Activated T-cell treated with anti-CD3 and anti-CD28 coated beads, Interleukin-2, amount 50 U/mL, for 4 hours (primary cell): ENCODE measurements at regions not wholly inside any gene's neighbourhood (a gene's known extent, or its start where the extent isn't known, plus 50 kb on each side); places are given as distances from the start of the nearest gene placed in this dataset.

ENCODE experiments used
- ATAC-seq, 2 donors: fragments of 200-7000 bp; cut with Tn5 transposase; one replicate each; pipeline ENCODE4 v1.10.0; 2021
- DNase-seq: peaks from one replicate; pipeline ENCODE4 v3.0.0-alpha.2; 2020
- H3K27me3 Mint-ChIP-seq: one replicate; pipeline ENCODE4 v1.8.0; 2021; ENCODE audit warnings: low read depth, mixed read lengths
- H3K36me3 Mint-ChIP-seq: one replicate; pipeline ENCODE4 v1.8.0; 2022; ENCODE audit warnings: mixed read lengths; ENCODE audit not compliant: insufficient read depth
- H3K4me1 Mint-ChIP-seq: one replicate; pipeline ENCODE4 v1.8.0; 2021; ENCODE audit warnings: low read depth, mixed read lengths
- H3K4me3 Mint-ChIP-seq: one replicate; pipeline ENCODE4 v1.8.0; 2021; ENCODE audit warnings: mild to moderate bottlenecking, moderate library complexity, mixed read lengths
- H3K9me3 Mint-ChIP-seq: one replicate; pipeline ENCODE4 v1.8.0; 2021; ENCODE audit warnings: mixed read lengths

DNA sequence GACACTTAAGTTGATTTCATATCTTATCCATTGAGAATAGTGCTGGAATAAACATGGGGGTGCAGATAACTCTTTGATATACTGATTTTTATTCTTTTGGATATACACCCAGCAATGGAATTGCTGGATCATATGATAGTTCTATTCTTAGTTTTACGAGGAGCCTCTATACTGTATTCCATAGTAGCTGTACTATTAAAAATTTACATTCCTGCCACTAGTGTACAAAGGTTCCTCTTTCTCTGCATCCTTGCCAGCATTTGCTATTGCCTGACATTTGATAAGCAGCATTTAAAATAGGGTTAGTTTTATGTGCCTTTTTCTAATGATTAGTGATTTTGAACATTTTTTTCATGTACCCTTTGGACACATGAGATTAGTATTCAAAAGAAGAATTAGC lies 554.2 kb downstream of the JRKL start:
- H3K36me3 Mint-ChIP-seq = no peaks in the 10 kb centered on the region
- H3K27me3 Mint-ChIP-seq = no peaks in the 10 kb centered on the region
- no peak overlapping the region for H3K4me3 Mint-ChIP-seq
- no peaks in the 10 kb centered on the region for H3K4me1 Mint-ChIP-seq
- no peak for DNase-seq
- peaks cover 4% of the 10 kb centered on the region for H3K9me3 Mint-ChIP-seq
- no peak for ATAC-seq

DNA sequence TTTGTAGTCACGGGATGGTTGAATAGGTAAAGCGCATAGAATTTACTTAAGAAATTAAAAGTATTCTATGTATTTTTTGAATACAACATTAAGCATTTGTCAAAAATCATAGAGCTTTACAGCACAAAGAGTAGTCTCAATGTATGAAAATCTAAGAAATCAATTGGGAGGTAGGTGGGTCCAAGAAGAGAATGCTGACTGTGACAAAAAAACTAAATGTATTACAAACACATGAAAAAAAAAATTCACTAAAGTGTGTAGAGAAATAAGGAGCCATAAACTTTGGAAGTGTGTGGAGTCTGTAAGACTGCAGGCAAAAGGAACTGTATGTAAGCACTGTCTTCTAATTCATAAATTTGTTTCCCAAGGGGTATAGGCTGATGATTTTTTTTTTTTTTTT lies 558.3 kb downstream of the JRKL start:
- no peak overlapping the region for H3K4me3 Mint-ChIP-seq
- H3K36me3 Mint-ChIP-seq = no peaks in the 10 kb centered on the region
- no peaks in the 10 kb centered on the region for H3K4me1 Mint-ChIP-seq
- DNase-seq = no peak
- no peak for ATAC-seq
- H3K27me3 Mint-ChIP-seq = no peaks in the 10 kb centered on the region
- H3K9me3 Mint-ChIP-seq = peaks cover 4% of the 10 kb centered on the region

DNA sequence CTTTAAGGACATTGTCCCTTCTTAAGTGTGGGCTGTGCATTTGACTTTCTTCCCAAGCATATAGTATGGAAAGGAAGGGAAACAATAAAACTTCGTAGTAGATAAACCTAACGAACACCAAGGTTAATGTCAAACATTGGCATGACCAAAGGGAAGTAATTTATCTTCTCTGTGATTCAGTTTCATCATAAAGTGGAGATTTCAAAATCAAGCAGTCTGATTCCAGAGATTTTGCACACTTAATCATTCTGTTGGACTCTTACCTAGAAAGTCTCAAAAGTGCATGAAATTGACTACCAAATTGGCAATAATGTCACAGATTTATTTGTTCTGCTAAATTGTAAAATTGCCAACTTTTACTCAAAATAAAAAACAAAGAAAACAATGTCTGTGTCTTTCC lies 559.7 kb downstream of the JRKL start:
- Mint-ChIP-seq H3K4me1 (no peaks in the 10 kb centered on the region), H3K4me3 (no peak overlapping the region), H3K36me3 (no peaks in the 10 kb centered on the region), H3K9me3 (no peaks in the 10 kb centered on the region), H3K27me3 (no peaks in the 10 kb centered on the region)
- DNase-seq = no peak
- no peak for ATAC-seq

DNA sequence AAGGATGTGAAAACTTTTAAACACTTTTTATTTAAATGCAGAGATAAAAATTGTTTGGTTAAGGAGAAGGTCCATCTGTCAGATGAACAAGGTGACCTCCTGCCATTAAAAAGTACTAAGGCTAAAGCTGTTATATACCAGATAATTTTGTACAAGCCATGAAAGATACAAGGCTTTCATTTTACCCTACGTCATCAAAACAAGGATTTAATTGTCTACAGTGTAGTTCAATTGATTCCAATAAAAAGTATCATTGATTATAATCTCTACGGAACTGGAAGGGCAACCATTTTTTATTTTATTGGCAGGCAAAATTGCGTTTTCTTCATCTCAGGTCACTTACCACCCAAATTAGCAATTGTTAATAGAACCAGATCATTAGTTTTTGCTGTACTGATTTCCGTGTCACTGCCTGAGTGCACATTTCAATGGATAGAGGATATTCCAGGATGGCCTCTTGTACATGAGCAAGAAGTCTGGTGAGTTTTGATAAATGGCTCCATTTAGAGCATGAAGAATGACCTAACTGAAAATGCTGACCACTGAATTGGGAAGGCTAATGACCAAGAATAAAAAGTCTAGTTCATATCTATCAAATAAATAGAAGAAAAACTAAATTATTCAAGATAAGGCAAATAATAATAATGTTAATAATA lies 564.9 kb downstream of the JRKL start:
- Mint-ChIP-seq H3K36me3 (no peaks in the 10 kb centered on the region), H3K27me3 (no peaks in the 10 kb centered on the region), H3K4me3 (no peak overlapping the region), H3K9me3 (no peaks in the 10 kb centered on the region), H3K4me1 (no peaks in the 10 kb centered on the region)
- DNase-seq (no peak), ATAC-seq (no peak)

DNA sequence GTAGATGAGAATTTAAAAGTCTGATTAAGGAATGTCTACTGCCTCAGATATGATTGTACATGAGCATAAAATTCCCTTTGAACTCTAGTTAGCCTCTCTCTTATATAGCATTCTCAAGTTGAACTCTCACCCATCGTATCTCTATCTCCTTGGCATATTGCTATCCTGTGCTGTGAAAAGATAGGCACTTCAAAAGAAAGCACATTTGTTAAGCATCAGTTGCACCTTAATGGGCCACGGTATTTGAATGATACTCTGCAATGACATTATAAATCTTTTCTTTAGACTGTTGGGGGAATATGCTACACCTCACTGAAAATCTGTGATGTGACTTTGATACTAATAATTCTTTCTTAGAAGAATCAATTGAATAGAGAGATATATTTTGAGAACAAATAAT lies 570.7 kb downstream of the JRKL start:
- H3K36me3 Mint-ChIP-seq = no peaks in the 10 kb centered on the region
- no peaks in the 10 kb centered on the region for H3K27me3 Mint-ChIP-seq
- H3K4me1 Mint-ChIP-seq = no peaks in the 10 kb centered on the region
- H3K9me3 Mint-ChIP-seq = no peaks in the 10 kb centered on the region
- DNase-seq (no peak), ATAC-seq (no peak)
- H3K4me3 Mint-ChIP-seq = no peak overlapping the region

DNA sequence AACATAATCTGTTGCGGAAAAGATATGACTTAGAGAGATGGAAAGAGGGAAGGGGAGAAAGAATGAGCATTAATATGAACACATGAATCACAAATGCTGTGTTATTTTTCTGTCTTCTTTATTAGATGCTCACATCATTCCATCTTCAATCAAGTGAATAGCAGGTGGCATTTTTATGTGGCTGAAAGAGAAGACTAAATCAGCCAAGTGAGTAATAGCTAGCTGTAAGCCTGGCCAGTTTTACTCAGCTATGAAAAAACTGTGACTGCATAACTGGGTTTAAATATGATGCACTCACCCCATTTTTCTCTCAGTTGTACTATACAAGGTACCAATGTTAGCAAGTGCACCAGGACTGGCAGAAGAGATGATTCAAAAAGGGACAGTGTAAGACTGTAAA lies 571.1 kb downstream of the JRKL start:
- H3K9me3 Mint-ChIP-seq = no peaks in the 10 kb centered on the region
- ATAC-seq = no peak
- no peaks in the 10 kb centered on the region for H3K36me3 Mint-ChIP-seq

DNA sequence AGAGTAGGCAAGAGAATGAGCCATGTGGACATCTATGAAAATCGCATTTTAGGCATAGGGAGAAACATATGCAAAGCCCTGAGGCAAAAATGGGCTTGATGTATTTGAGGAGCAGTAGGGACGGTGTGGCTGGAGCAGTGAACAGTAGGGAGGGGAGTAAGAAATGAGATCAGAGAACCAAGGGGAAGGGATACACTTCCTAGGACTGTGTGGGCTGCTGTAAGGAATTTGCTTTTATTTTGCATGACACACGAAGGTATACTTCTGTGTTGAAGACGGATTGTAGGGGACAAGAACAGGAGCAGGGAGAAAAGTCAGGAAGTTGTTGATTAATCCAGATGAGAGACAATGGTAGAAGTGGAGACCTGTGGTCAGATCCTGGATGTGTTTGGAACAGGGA lies 572.1 kb downstream of the JRKL start:
- DNase-seq (no peak), ATAC-seq (no peak)
- no peaks in the 10 kb centered on the region for H3K27me3 Mint-ChIP-seq
- no peak overlapping the region for H3K4me3 Mint-ChIP-seq
- H3K4me1 Mint-ChIP-seq = no peaks in the 10 kb centered on the region
- H3K36me3 Mint-ChIP-seq = no peaks in the 10 kb centered on the region
- no peaks in the 10 kb centered on the region for H3K9me3 Mint-ChIP-seq

More for the DNA sequence above, 571.1 kb downstream of the JRKL start:
- DNase-seq = no peak
- no peaks in the 10 kb centered on the region for H3K4me1 Mint-ChIP-seq
- no peaks in the 10 kb centered on the region for H3K27me3 Mint-ChIP-seq
- no peak overlapping the region for H3K4me3 Mint-ChIP-seq

DNA sequence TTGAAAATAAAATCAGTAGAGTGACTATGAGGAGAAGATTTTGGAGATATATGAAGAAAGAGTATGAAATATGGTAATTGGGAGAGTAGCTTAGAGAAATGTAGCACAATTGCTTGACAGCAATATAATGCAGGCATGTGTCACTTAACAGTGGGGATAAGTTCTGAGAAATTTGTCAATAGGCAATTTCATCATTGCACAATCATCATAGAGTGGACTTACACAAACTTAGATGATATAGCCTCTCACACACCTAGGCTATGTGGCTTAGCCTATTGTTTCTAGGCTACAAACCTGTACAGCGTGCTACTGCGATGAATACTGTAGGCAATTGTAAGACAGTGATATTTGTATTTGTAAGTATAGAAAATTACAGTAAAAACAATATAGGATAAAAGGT lies 573.6 kb downstream of the JRKL start:
- Mint-ChIP-seq H3K4me1 (no peaks in the 10 kb centered on the region), H3K4me3 (no peak overlapping the region), H3K27me3 (no peaks in the 10 kb centered on the region), H3K9me3 (peaks cover 3% of the 10 kb centered on the region), H3K36me3 (no peaks in the 10 kb centered on the region)
- DNase-seq (no peak), ATAC-seq (no peak)

DNA sequence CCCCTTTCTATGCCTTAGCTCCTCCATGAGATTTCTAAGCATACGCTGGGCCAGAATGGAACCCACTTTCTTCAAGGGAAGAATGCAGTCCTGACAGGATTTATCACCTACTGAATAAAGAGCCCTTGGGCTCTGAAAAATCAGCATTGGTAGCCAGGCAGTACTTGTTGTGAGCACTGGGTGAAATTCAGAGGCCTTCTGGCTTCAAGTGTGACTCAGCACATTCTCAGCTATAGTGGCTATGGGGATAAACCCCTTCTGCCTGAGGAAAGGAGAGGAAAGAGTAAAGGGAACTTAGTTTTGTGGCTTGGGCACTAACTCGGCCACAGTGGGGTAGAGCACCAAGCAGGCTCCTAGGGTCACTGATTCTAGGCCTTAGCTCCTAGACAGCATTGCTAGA lies 574.8 kb downstream of the JRKL start:
- Mint-ChIP-seq H3K4me1 (no peaks in the 10 kb centered on the region), H3K4me3 (no peak overlapping the region), H3K9me3 (peaks cover 3% of the 10 kb centered on the region), H3K36me3 (no peaks in the 10 kb centered on the region), H3K27me3 (no peaks in the 10 kb centered on the region)
- no peak for ATAC-seq
- DNase-seq = no peak

DNA sequence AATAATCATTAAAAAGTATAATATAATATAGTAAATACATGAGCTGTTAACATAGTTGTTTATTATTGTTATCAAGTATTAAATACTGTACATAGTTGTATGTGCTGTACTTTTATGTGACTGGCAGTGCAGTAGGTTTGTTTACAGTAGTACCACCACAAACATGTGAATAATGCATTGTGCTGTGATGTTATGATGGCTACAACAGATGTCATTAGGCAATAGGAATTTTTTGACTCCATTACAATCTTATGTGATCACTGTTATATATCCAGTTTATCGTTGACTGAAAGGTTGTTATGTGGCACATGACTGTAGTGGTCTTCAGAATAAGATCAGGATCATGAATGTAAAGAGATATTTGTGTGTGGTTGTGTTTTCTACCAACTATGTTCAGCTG lies 577.8 kb downstream of the JRKL start:
- Mint-ChIP-seq H3K27me3 (no peaks in the 10 kb centered on the region), H3K9me3 (peaks cover 3% of the 10 kb centered on the region), H3K36me3 (no peaks in the 10 kb centered on the region), H3K4me3 (no peak overlapping the region), H3K4me1 (no peaks in the 10 kb centered on the region)
- ATAC-seq (no peak), DNase-seq (no peak)

DNA sequence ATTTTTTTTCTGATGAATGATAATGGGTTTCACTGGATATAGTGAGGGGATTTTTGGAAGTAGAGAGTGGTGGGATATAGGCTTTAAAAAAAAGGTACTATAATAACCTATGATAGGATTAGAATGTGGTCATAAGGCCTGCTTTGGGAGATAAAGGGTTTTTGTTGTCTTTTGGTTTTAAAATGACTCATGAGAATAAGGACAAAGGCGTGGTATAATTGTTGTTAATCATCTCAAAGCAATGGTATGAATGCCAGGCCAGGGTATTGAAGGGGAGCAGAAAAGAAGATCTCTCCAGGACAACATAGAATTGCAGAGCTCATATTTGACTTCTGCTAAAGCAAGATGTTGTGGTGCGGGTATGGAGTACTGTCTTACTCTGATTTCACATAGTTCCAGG lies 579.4 kb downstream of the JRKL start:
- DNase-seq (no peak), ATAC-seq (no peak)
- Mint-ChIP-seq H3K4me3 (no peak overlapping the region), H3K36me3 (no peaks in the 10 kb centered on the region), H3K27me3 (no peaks in the 10 kb centered on the region), H3K4me1 (no peaks in the 10 kb centered on the region), H3K9me3 (peaks cover 3% of the 10 kb centered on the region)

DNA sequence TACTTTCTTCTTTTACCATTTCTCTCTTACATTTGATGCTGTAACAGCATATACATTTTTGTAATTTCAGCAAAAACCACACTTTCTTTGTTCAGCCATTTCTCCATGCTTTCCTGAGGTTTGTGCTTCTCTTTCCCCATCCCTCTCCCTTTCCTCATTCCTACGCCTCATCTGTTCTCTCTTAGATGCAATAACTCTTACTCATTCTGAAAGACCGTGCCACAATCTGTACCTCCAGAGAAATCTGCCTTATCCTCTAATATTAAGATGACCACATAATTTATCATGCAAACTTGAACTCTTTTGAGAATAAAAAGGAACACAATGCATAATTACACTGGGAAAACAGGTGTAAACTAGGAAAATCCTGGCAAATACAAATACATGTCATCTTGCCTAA lies 588.9 kb downstream of the JRKL start:
- no peak overlapping the region for H3K4me3 Mint-ChIP-seq

DNA sequence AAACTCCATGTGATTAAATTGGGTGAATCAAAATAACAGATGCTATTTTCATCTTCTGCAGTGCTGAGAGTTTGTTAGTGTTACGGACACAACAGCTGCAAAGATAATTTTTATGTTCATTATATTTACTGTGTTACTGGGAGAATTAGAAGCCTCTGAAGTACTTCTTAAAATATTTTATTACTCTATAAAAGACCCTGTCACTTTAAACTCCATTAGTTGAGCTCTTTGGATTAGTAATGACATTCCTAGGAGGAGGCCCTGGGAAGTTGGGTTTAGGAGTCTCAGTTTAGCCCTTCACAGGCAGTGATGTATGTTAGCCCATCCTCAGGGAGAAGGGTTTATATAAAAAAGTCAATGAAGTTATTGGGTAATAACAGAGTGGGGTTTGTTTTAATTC lies 596.7 kb downstream of the JRKL start:
- H3K4me3 Mint-ChIP-seq = no peak overlapping the region
- no peaks in the 10 kb centered on the region for H3K27me3 Mint-ChIP-seq
- H3K4me1 Mint-ChIP-seq = no peaks in the 10 kb centered on the region
- ATAC-seq (no peak), DNase-seq (no peak)
- no peaks in the 10 kb centered on the region for H3K36me3 Mint-ChIP-seq
- peaks cover 10% of the 10 kb centered on the region for H3K9me3 Mint-ChIP-seq

More for the DNA sequence above, 588.9 kb downstream of the JRKL start:
- no peaks in the 10 kb centered on the region for H3K36me3 Mint-ChIP-seq
- H3K27me3 Mint-ChIP-seq = no peaks in the 10 kb centered on the region
- peaks cover 20% of the 10 kb centered on the region for H3K9me3 Mint-ChIP-seq
- ATAC-seq (no peak), DNase-seq (no peak)
- H3K4me1 Mint-ChIP-seq = no peaks in the 10 kb centered on the region

DNA sequence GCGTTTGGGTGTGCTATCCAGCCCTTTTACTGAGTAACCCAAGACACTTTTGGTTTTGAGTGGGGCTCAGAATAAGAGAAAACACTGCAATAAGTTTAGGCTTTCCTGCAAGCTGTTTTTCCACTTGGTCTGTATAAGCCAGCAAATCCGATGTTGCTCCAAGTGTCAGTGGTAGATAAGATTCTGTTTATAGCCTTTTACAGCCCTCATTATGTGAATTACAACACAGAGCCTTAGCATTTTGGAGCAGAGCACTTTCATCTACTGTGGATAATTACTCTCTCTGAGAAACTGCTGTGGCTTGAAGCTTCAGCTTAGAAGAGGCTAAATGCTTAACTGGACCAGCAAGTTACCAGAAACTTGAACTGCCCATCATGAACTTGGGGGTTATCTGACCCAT lies 601.1 kb downstream of the JRKL start:
- H3K4me3 Mint-ChIP-seq = no peak overlapping the region
- no peak for ATAC-seq
- no peaks in the 10 kb centered on the region for H3K27me3 Mint-ChIP-seq
- H3K9me3 Mint-ChIP-seq = peaks cover 10% of the 10 kb centered on the region
- no peaks in the 10 kb centered on the region for H3K4me1 Mint-ChIP-seq
- no peaks in the 10 kb centered on the region for H3K36me3 Mint-ChIP-seq
- no peak for DNase-seq

DNA sequence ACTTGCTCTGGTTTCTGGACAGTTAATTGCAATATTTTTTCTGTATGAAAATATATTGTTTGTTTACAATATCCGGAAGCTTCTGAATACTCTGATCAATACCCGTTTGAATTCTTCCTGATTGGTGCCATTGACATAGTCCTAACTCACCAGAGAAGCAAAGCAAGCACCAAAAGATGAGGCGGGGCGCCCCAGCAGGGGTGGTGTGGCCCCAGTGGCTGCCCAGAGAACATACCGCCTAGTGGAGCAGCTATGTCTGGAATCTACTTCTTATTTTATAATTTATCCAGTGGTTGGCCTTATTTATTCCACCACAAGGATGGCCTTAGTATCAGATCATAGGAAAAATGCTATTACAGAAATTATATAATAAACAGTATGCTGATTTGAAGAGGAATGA lies 610.7 kb downstream of the JRKL start:
- H3K4me1 Mint-ChIP-seq = no peaks in the 10 kb centered on the region
- no peaks in the 10 kb centered on the region for H3K36me3 Mint-ChIP-seq
- H3K9me3 Mint-ChIP-seq = peaks cover 7% of the 10 kb centered on the region
- DNase-seq = no peak
- no peak overlapping the region for H3K4me3 Mint-ChIP-seq
- H3K27me3 Mint-ChIP-seq = no peaks in the 10 kb centered on the region
- no peak for ATAC-seq

DNA sequence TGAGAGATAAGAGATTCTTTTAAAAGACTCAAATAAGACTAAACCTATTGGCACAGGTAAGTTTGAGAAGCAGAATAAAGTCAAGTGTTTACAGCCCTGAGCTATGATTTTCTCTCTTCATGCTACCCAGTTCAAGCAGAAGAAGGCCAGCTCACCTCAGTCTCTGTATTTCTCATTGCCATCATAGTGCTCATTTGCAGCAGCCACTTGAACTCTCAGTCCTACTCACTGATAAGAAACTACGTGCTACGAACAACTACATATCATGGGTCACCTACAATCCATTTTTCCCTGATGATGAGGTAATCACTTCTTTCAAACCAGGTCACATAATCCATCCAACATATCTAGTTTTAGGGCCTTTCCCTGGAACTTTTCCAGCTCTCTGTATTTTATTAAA lies 617.5 kb downstream of the JRKL start:
- Mint-ChIP-seq H3K9me3 (peaks cover under 1% of the 10 kb centered on the region), H3K4me3 (no peak overlapping the region)
- no peak for ATAC-seq

More for the DNA sequence above, 617.5 kb downstream of the JRKL start:
- H3K4me1 Mint-ChIP-seq = no peaks in the 10 kb centered on the region
- no peaks in the 10 kb centered on the region for H3K36me3 Mint-ChIP-seq
- no peaks in the 10 kb centered on the region for H3K27me3 Mint-ChIP-seq
- no peak for DNase-seq
